HG02840 (cell line): ENCODE measurements at regions not wholly inside any gene's neighbourhood (a gene's known extent, or its start where the extent isn't known, plus 50 kb on each side); places are given as distances from the start of the nearest gene placed in this dataset.
"Not testable (repeated sequence)": the region's sequence is repeated elsewhere in the genome, so short reads cannot be mapped to it uniquely, and the experiment has no call there.

ENCODE experiments used
- ATAC-seq: cut with Tn5 transposase; IDR thresholded peaks from one replicate; pipeline ENCODE4 v1.9.1; 2021; ENCODE audit warnings: mild to moderate bottlenecking, moderate library complexity, moderate number of reproducible peaks; ENCODE audit not compliant: unreplicated experiment, low FRiP score

- no peak for ATAC-seq
Measured at GRCh38 chr6:51049288-51049982, 230.8 kb downstream of the TFAP2B start.

- no peak for ATAC-seq
Measured at GRCh38 chr6:51049983-51050877, 231.6 kb downstream of the TFAP2B start.

GRCh38 chr6:51052716-51053115 is 234.0 kb downstream of the TFAP2B start:
- ATAC-seq, result not testable (repeated sequence)

DNA sequence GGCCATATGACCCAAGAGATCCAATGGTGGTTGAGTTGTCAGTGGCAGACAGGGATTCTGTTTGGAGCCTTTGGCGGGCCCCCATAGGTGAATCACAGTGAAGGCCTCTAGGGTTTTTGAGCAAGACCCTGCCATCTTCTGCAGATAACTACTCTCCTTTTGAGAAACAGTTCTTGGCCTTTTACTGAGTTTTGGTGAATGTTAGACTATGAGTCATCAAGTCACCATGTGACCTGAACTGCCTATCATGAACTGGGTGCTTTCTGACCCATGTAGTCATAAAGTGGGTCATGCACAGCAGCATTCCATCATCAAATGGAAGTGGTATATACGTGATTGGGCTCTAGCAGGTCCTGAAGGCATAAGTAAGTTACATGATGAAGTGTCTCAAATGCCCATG is 236.6 kb downstream of the TFAP2B start:
- ATAC-seq, result not testable (repeated sequence)

DNA sequence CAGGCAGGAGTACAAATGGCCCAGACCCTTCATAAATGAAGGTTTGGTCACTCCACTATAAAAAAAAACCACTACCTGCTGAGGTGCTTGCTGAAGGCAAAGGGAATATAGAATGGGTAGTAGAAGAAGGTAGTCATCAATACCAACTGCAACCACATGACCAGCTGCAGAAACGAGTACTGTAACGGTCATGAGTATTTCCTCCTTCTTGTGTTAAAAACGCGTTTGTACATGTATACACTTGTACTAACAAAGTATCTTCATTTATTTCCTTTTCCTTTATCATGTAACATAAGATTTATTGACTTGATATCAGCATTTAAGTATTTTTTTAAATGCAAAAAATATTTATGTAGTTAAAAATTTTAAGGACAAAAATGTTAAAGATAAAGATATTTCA is 238.6 kb downstream of the TFAP2B start:
- ATAC-seq, result no peak

- ATAC-seq, result no peak
Measured at GRCh38 chr6:51060262-51060762, 241.6 kb downstream of the TFAP2B start.

GRCh38 chr6:51062166-51062722 is 243.6 kb downstream of the TFAP2B start:
- ATAC-seq, result no peak

GRCh38 chr6:51077821-51078518 is 259.3 kb downstream of the TFAP2B start:
- ATAC-seq, result no peak

DNA sequence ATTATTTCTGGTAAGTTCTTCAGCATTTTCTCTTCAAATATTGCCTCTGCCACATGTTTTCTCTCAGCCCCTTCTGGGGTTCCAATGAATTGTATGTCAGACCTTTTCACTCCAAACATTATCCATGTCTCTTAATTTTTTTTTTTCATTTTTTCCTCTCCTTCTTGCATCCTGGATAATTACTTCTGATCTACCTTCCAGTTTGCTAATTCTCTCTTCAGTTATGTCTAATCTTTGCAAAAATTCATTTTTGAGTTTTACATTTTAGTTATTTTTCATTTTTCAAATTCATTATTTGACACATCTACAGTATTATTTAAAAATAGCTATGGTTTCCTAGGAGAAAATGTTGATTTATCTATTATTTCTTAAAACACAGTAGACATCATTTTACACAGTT is 271.7 kb downstream of the TFAP2B start:
- no peak for ATAC-seq

DNA sequence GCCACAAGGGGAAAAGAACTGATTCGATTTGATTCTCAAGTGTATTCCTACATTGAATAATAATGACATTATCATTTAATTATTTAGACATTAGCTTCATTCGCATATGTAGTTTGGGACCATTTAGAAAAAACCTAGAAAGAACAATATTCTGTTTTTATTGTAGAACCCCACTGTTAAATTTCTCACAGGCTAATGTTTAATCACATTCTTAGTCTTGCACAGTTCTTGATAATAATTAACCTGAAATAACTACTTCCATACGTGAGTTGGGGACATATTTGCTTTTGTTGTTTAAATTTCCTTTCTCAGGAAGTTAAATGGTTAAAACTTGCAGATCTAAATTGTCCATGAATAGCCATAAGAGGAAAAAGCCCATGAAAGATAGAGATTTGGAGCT is 275.2 kb downstream of the TFAP2B start:
- ATAC-seq, result no peak

- ATAC-seq, result no peak
Measured at GRCh38 chr6:51094271-51094670, 275.6 kb downstream of the TFAP2B start.

- no peak for ATAC-seq
Measured at GRCh38 chr6:51098246-51098645, 279.6 kb downstream of the TFAP2B start.

- no peak for ATAC-seq
Measured at GRCh38 chr6:51098791-51099190, 280.1 kb downstream of the TFAP2B start.

DNA sequence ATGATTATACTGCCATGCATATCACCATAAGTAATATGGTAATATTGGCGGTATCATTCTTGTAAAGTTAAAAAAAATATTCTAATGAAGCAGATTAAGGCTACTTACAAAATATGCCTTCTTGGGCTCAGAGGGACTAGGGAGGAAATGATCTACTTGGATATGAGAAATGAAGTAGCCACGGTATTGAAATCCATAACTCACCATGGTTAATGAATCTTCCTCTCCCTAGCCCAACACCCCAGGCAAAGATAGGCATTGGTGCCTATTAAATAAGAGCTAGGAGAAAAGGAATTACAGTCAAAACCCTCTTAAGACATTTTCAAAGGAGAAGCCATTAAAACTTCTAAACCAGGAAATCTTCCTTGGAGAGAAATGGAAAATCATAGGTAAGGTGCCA is 280.5 kb downstream of the TFAP2B start:
- ATAC-seq, result no peak

DNA sequence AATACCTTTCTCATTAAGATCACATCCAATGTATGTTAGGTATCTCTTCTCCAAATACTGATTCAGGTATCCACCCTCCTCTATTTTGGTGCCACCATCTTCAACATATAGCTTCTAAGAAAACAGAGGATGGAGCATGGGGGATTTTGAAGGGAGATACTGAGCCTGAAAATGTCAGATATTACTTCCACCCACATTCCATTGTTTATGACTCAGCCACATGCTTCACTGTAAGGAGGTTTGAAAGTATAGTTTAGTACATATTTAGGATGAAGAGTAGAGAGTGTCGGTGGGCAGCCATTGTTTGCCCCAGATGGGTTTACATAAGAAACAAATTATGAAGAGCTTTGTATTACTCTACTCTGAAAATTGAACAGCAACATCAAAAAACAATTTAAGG is 286.7 kb downstream of the TFAP2B start:
- ATAC-seq, result no peak

DNA sequence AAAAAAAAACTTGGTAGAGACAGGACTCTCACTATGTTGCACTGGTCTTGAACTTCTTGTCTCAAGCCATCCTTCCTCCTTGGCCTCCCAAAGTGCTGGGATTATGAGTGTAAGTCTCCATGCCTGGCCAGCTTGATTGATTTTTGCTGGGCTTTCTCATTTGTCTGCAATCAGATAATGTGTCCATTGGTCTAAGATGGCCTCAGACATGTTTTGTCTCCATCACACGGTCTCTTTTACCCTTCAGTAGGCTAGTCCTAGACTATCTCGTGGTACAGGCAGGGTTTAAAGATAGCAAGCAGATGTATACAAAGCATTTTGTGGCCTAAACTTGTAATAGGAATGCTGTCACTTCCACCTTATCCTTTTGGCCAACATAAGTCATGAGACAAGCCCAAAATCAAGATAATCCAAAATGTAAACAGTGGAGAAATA is 289.1 kb downstream of the TFAP2B start:
- no peak for ATAC-seq

DNA sequence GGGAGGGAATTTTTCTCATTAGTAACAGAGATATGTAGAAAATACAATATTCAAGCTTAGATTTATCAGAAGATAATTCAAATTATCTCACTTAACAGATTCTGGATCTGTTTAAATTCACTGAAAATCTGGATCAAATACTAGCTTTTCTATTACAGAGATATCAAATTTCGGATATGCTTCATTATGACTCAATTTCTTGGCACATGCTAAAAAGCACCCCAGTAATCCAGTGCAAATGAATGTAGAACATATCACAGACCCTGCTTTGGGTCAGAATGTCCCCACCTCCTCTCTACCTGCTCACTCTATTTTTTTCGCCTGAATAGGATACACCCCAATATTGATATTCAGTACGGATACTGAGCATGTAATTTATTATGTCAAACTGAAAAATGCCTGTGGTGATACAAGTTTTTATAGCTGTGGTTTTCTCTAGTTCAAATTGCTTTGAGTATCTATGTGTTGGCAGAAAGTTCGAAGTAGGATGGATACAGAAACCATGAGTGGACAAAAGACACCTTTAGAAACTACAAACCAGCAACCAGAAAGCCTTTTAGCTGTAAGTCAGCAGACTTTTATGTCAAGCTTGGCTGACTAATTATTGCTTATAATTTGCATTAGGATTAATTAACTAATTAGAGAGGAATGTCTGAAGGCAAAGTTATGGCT is 290.0 kb downstream of the TFAP2B start:
- no peak for ATAC-seq

DNA sequence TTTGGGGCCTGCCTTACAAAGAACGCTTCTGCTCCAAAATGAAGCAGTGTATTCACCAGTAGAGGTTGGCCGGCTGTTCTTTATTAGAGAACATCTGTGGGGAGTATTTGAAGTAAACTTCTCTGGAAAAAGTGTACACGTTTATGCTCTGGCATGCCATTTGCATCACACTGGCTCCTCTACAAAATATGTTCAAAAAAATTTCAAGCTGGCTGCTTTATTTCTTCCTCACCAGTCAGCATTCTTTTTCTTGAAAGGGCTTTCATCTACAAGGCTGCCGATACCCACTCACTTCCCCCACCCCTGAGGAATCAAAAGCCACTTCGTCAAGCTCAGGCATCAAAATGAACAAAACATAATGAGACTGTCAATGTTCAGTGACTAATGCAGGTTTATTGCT is 294.1 kb downstream of the TFAP2B start:
- ATAC-seq, result no peak

GRCh38 chr6:51116723-51117122 is 298.1 kb downstream of the TFAP2B start:
- no peak for ATAC-seq

- ATAC-seq, result no peak
Measured at GRCh38 chr6:51118792-51119191, 300.1 kb downstream of the TFAP2B start.
